HG02763 (cell line): ENCODE measurements at regions not wholly inside any gene's neighbourhood (a gene's known extent, or its start where the extent isn't known, plus 50 kb on each side); places are given as distances from the start of the nearest gene placed in this dataset.
A peak's percentile ranks its signal among the peaks of the same experiment; 100 is the strongest.

Source experiments
- ATAC-seq: cut with Tn5 transposase; IDR thresholded peaks from one replicate; pipeline ENCODE4 v1.9.1; 2021; ENCODE audit warnings: mild to moderate bottlenecking, moderate library complexity; ENCODE audit not compliant: unreplicated experiment

- ATAC-seq: no peak
Observed at GRCh38 chr12:40552868-40553267, 139.4 kb upstream of the CNTN1 start.

GRCh38 chr12:40557980-40558379, 134.3 kb upstream of the CNTN1 start:
- ATAC-seq: no peak

- ATAC-seq: peak; percentile 50
Observed at GRCh38 chr12:40559865-40560264, 132.4 kb upstream of the CNTN1 start.

GRCh38 chr12:40560848-40561247, 131.4 kb upstream of the CNTN1 start:
- ATAC-seq: no peak

GRCh38 chr12:40561395-40561966, 130.8 kb upstream of the CNTN1 start:
- no peak for ATAC-seq

- no peak for ATAC-seq
Observed at GRCh38 chr12:40565029-40565633, 127.1 kb upstream of the CNTN1 start.

- ATAC-seq: no peak
Observed at GRCh38 chr12:40566271-40566670, 126.0 kb upstream of the CNTN1 start.

GRCh38 chr12:40569626-40570179, 122.5 kb upstream of the CNTN1 start:
- no peak for ATAC-seq

- ATAC-seq: no peak
Observed at GRCh38 chr12:40573024-40573423, 119.2 kb upstream of the CNTN1 start.

- no peak for ATAC-seq
Observed at GRCh38 chr12:40575987-40576386, 116.3 kb upstream of the CNTN1 start.

GRCh38 chr12:40577834-40578233, 114.4 kb upstream of the CNTN1 start:
- no peak for ATAC-seq

- ATAC-seq: no peak
Observed at GRCh38 chr12:40579687-40580086, 112.6 kb upstream of the CNTN1 start.

- no peak for ATAC-seq
Observed at GRCh38 chr12:40580346-40580745, 111.9 kb upstream of the CNTN1 start.

GRCh38 chr12:40581889-40582288, 110.3 kb upstream of the CNTN1 start:
- ATAC-seq: no peak

GRCh38 chr12:40583743-40584142, 108.5 kb upstream of the CNTN1 start:
- no peak for ATAC-seq

GRCh38 chr12:40584763-40585162, 107.5 kb upstream of the CNTN1 start:
- no peak for ATAC-seq

GRCh38 chr12:40586823-40587222, 105.4 kb upstream of the CNTN1 start:
- ATAC-seq: no peak

- no peak for ATAC-seq
Observed at GRCh38 chr12:40587421-40587820, 104.8 kb upstream of the CNTN1 start.

GRCh38 chr12:40587970-40588369, 104.3 kb upstream of the CNTN1 start:
- no peak for ATAC-seq

- no peak for ATAC-seq
Observed at GRCh38 chr12:40597133-40597532, 95.1 kb upstream of the CNTN1 start.

- no peak for ATAC-seq
Observed at GRCh38 chr12:40598073-40598472, 94.2 kb upstream of the CNTN1 start.

- ATAC-seq: no peak
Observed at GRCh38 chr12:40602562-40602961, 89.7 kb upstream of the CNTN1 start.

GRCh38 chr12:40614923-40615322, 77.3 kb upstream of the CNTN1 start:
- ATAC-seq: peak; percentile 71
